ENCODE measurements at regions not wholly inside any gene's neighbourhood (a gene's known extent, or its start where the extent isn't known, plus 50 kb on each side); places are given as distances from the start of the nearest gene placed in this dataset.
A peak's percentile ranks its signal among the peaks of the same experiment; 100 is the strongest.

- FAIRE-seq (no peak), DNase-seq (ENCODE audit: low spot score) (peak; percentile 38)
These were observed 81.4 kb upstream of the IRS2 start for GRCh38 chr13:109867766-109868165.

GRCh38 chr13:109862627-109863026 is 76.2 kb upstream of the IRS2 start:
- DNase-seq (ENCODE audit: low spot score) (no peak), FAIRE-seq (no peak)

- DNase-seq (ENCODE audit: low spot score) (no peak), FAIRE-seq (no peak)
These were observed 73.5 kb upstream of the IRS2 start for GRCh38 chr13:109859898-109860297.

- FAIRE-seq (no peak), DNase-seq (ENCODE audit: low spot score) (no peak)
These were observed 72.9 kb upstream of the IRS2 start for GRCh38 chr13:109859216-109859835.

- FAIRE-seq, result no peak
- no peak for DNase-seq (ENCODE audit: low spot score)
These were observed 71.9 kb upstream of the IRS2 start for GRCh38 chr13:109858319-109858718.

- FAIRE-seq, result no peak
- no peak for DNase-seq (ENCODE audit: low spot score)
These were observed 71.4 kb upstream of the IRS2 start for GRCh38 chr13:109857803-109858202.

- FAIRE-seq (no peak), DNase-seq (ENCODE audit: low spot score) (no peak)
These were observed 70.9 kb upstream of the IRS2 start for GRCh38 chr13:109857325-109857724.

- DNase-seq (ENCODE audit: low spot score), result no peak
- no peak for FAIRE-seq
These were observed 70.0 kb upstream of the IRS2 start for GRCh38 chr13:109856350-109856749.

GRCh38 chr13:109853153-109853552 is 66.8 kb upstream of the IRS2 start:
- FAIRE-seq, result no peak

GRCh38 chr13:109846185-109846584 is 59.8 kb upstream of the IRS2 start:
- FAIRE-seq, result no peak
- DNase-seq (ENCODE audit: low spot score), result no peak

More at GRCh38 chr13:109853153-109853552, 66.8 kb upstream of the IRS2 start:
- no peak for DNase-seq (ENCODE audit: low spot score)

GRCh38 chr13:109844396-109844795 is 58.0 kb upstream of the IRS2 start:
- DNase-seq (ENCODE audit: low spot score), result no peak
- FAIRE-seq, result no peak

- DNase-seq (ENCODE audit: low spot score), result no peak
- FAIRE-seq, result no peak
These were observed 57.3 kb upstream of the IRS2 start for GRCh38 chr13:109843695-109844094.

- FAIRE-seq, result no peak
These were observed 56.0 kb upstream of the IRS2 start for GRCh38 chr13:109842212-109842920.

GRCh38 chr13:109840893-109841287 is 54.5 kb upstream of the IRS2 start:
- no peak for DNase-seq (ENCODE audit: low spot score)

More at GRCh38 chr13:109842212-109842920, 56.0 kb upstream of the IRS2 start:
- no peak for DNase-seq (ENCODE audit: low spot score)

GRCh38 chr13:109840201-109840892 is 54.0 kb upstream of the IRS2 start:
- FAIRE-seq (peak; percentile 93), DNase-seq (ENCODE audit: low spot score) (peak; percentile 98)

More at GRCh38 chr13:109840893-109841287, 54.5 kb upstream of the IRS2 start:
- FAIRE-seq, result no peak

GRCh38 chr13:109836629-109837607 is 50.5 kb upstream of the IRS2 start:
- DNase-seq (ENCODE audit: low spot score), result peak; percentile 69
- FAIRE-seq, result peak; percentile 66

All from RCC 7860 (cell line).